GM18511 (cell line): ENCODE measurements at regions not wholly inside any gene's neighbourhood (a gene's known extent, or its start where the extent isn't known, plus 50 kb on each side); places are given as distances from the start of the nearest gene placed in this dataset.
"Not testable (repeated sequence)": the region's sequence is repeated elsewhere in the genome, so short reads cannot be mapped to it uniquely, and the experiment has no call there.

Experiments
- ATAC-seq: cut with Tn5 transposase; IDR thresholded peaks from one replicate; pipeline ENCODE4 v1.9.1; 2021; ENCODE audit warnings: mild to moderate bottlenecking, moderate library complexity; ENCODE audit not compliant: unreplicated experiment

- ATAC-seq, result no peak
Observed at GRCh38 chr1:197985351-197985750, 68.2 kb downstream of the LHX9 start.

GRCh38 chr1:197986817-197987216 lies 69.6 kb downstream of the LHX9 start:
- ATAC-seq, result no peak

- no peak for ATAC-seq
Observed at GRCh38 chr1:197987294-197987693, 70.1 kb downstream of the LHX9 start.

GRCh38 chr1:197988581-197988980 lies 71.4 kb downstream of the LHX9 start:
- not testable (repeated sequence) for ATAC-seq

- ATAC-seq, result no peak
Observed at GRCh38 chr1:197989058-197989457, 71.9 kb downstream of the LHX9 start.

GRCh38 chr1:197991594-197991993 lies 74.4 kb downstream of the LHX9 start:
- no peak for ATAC-seq

- ATAC-seq, result no peak
Observed at GRCh38 chr1:197994907-197995407, 77.8 kb downstream of the LHX9 start.

- ATAC-seq, result no peak
Observed at GRCh38 chr1:197995408-197996258, 78.5 kb downstream of the LHX9 start.

- not testable (repeated sequence) for ATAC-seq
Observed at GRCh38 chr1:197996259-197996512, 79.0 kb downstream of the LHX9 start.

GRCh38 chr1:197998110-197998509 lies 80.9 kb downstream of the LHX9 start:
- no peak for ATAC-seq

- no peak for ATAC-seq
Observed at GRCh38 chr1:198001776-198002408, 84.7 kb downstream of the LHX9 start.

- ATAC-seq, result no peak
Observed at GRCh38 chr1:198003468-198003867, 86.3 kb downstream of the LHX9 start.

- ATAC-seq, result no peak
Observed at GRCh38 chr1:198007011-198007410, 89.8 kb downstream of the LHX9 start.

GRCh38 chr1:198007687-198008607 lies 90.8 kb downstream of the LHX9 start:
- no peak for ATAC-seq

GRCh38 chr1:198014355-198014754 lies 97.2 kb downstream of the LHX9 start:
- ATAC-seq, result no peak

GRCh38 chr1:198015309-198015708 lies 98.1 kb downstream of the LHX9 start:
- no peak for ATAC-seq

- ATAC-seq, result no peak
Observed at GRCh38 chr1:198018529-198018928, 101.4 kb downstream of the LHX9 start.

GRCh38 chr1:198019126-198019525 lies 102.0 kb downstream of the LHX9 start:
- no peak for ATAC-seq

- no peak for ATAC-seq
Observed at GRCh38 chr1:198024336-198024735, 107.2 kb downstream of the LHX9 start.

GRCh38 chr1:198024782-198025181 lies 107.6 kb downstream of the LHX9 start:
- ATAC-seq, result no peak

GRCh38 chr1:198030682-198031081 lies 113.5 kb downstream of the LHX9 start:
- no peak for ATAC-seq
